ENCODE measurements at regions not wholly inside any gene's neighbourhood (a gene's known extent, or its start where the extent isn't known, plus 50 kb on each side); places are given as distances from the start of the nearest gene placed in this dataset.

DNA sequence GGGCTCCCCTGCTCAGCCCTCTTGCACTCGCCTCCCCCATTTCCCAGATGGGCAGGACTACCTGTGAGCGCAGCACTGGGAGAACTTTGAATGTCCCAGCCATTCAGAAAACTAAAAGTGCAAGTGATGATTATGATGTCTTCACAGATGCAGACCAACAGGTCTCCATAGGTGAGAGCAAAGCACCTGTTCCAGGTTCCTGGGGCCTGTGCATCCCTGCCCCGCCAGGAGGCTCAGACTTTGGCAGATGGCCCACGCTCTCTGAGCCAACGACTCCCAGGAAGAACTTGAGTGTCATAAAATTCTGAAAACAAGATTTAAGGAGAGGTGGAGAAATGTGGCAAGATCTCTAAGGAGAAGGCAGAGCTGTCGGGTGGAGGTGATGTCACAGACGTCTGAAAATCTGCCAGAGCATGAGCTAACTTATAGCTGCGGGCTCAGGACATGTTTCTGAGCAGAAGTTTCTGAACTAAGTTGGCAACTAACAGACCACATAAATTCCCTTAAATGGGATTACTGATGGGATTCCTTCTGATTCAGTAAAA lies 110.8 kb upstream of the IGF1R start:
- H3K27me3 Mint-ChIP-seq = peaks cover 40% of the 10 kb centered on the region

DNA sequence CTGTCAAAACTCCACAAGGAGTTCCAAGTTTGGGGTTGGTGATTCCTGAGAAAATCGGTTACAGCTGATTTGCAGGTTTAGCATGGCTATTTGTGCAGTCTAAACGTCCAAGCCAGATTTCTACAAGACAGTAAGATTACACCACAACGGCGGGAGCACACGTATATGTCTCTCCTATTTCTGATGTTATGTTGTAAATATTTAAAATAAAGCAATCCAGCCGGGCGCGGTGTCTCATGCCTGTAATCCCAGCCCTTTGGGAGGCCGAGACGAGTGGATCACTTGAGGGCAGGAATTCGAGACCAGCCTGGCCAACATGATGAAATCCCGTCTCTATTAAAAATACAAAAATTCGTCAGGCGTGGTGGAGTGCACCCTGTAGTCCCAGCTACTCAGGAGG lies 106.8 kb upstream of the IGF1R start:
- H3K4me3 Mint-ChIP-seq = no peak overlapping the region
- H3K4me1 Mint-ChIP-seq (ENCODE audit: unreplicated experiment) = no peaks in the 10 kb centered on the region
- no peaks in the 10 kb centered on the region for H3K9me3 Mint-ChIP-seq
- TF ChIP-seq, protein P1, sequence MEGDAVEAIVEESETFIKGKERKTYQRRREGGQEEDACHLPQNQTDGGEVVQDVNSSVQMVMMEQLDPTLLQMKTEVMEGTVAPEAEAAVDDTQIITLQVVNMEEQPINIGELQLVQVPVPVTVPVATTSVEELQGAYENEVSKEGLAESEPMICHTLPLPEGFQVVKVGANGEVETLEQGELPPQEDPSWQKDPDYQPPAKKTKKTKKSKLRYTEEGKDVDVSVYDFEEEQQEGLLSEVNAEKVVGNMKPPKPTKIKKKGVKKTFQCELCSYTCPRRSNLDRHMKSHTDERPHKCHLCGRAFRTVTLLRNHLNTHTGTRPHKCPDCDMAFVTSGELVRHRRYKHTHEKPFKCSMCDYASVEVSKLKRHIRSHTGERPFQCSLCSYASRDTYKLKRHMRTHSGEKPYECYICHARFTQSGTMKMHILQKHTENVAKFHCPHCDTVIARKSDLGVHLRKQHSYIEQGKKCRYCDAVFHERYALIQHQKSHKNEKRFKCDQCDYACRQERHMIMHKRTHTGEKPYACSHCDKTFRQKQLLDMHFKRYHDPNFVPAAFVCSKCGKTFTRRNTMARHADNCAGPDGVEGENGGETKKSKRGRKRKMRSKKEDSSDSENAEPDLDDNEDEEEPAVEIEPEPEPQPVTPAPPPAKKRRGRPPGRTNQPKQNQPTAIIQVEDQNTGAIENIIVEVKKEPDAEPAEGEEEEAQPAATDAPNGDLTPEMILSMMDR (conservative IDR thresholded peaks at IDR 0.05) = no peak
- H3K36me3 Mint-ChIP-seq = no peaks in the 10 kb centered on the region
- no peak overlapping the region for H3K27ac Mint-ChIP-seq
- peaks cover 39% of the 10 kb centered on the region for H3K27me3 Mint-ChIP-seq
- no peak for DNase-seq (ENCODE audit: extremely low spot score, unreplicated experiment)

More for the DNA sequence above, 110.8 kb upstream of the IGF1R start:
- H3K9me3 Mint-ChIP-seq = no peaks in the 10 kb centered on the region
- TF ChIP-seq, protein P1 (conservative IDR thresholded peaks at IDR 0.05) = no peak
- H3K27ac Mint-ChIP-seq = no peak overlapping the region
- no peaks in the 10 kb centered on the region for H3K36me3 Mint-ChIP-seq
- H3K4me1 Mint-ChIP-seq (ENCODE audit: unreplicated experiment) = no peaks in the 10 kb centered on the region
- no peak for DNase-seq (ENCODE audit: extremely low spot score, unreplicated experiment)
- H3K4me3 Mint-ChIP-seq = no peak overlapping the region

DNA sequence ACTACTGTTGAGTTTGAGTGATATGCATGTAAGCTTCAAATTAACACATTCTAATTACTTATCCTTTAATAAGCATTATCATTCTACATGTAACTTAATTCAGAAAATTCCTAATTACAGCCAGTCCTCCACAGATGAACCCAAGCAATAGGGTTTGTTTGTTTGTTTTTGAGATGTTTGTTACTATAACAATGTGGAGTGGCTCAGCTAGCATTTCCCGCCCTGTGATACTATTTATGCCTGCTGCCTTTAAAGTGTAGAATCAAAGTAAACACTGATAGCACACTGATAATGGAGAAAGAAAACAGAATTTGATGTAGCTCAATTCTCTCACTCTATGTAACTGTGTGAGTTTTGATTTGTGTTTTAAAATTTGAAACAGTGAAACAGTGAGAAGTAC lies 105.1 kb upstream of the IGF1R start:
- Mint-ChIP-seq H3K4me3 (no peak overlapping the region), H3K4me1 (ENCODE audit: unreplicated experiment) (peaks cover 6% of the 10 kb centered on the region), H3K9me3 (no peaks in the 10 kb centered on the region), H3K27me3 (peaks cover 48% of the 10 kb centered on the region), H3K27ac (no peak overlapping the region), H3K36me3 (no peaks in the 10 kb centered on the region)
- TF ChIP-seq, protein P1 (conservative IDR thresholded peaks at IDR 0.05) = no peak
- no peak for DNase-seq (ENCODE audit: extremely low spot score, unreplicated experiment)

DNA sequence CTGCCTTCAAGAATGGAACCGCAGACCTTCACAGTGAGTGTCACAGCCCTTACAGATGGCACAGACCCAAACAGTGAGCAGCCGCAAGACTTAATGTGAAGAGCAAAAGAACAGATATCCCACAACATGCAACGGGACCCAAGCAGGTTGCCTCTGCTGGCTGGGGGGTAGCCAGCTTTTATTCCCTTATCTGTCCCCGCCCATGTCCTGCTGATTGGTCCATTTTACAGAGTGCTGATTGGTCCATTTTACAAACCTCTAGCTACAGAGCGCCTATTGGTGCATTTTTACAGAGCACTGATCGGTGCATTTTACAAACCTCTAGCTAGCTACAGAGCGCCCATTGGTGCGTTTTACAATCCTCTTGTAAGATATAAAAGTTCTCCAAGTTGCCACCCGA lies 102.0 kb upstream of the IGF1R start:
- H3K4me3 Mint-ChIP-seq = no peak overlapping the region
- TF ChIP-seq, protein P1 (conservative IDR thresholded peaks at IDR 0.05) = no peak
- no peaks in the 10 kb centered on the region for H3K36me3 Mint-ChIP-seq
- no peaks in the 10 kb centered on the region for H3K9me3 Mint-ChIP-seq
- DNase-seq (ENCODE audit: extremely low spot score, unreplicated experiment) = no peak
- H3K27me3 Mint-ChIP-seq = peaks cover 54% of the 10 kb centered on the region
- H3K4me1 Mint-ChIP-seq (ENCODE audit: unreplicated experiment) = peaks cover 12% of the 10 kb centered on the region
- no peak overlapping the region for H3K27ac Mint-ChIP-seq

DNA sequence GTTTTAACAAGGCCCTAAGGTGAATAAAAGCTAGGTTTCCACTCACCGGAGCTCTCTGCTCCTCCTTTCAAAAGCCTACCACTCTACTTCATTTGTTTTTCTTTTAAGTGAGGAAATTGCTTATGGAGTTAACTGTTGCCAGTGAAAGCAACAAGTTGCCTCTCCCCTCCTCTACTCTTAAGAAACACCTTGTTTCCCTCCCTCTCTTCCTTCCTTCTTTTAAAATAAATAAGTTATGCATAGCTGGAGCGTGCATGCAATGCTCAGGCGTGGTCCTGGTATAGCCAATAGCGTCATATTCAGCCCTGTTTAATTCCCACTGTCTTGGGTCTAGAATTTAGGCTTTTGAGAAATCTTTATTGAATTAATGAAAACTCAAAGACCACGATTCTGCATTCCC lies 101.1 kb upstream of the IGF1R start:
- peak overlapping the region; percentile 95 for H3K4me3 Mint-ChIP-seq
- no peaks in the 10 kb centered on the region for H3K9me3 Mint-ChIP-seq
- no peak for DNase-seq (ENCODE audit: extremely low spot score, unreplicated experiment)
- H3K36me3 Mint-ChIP-seq = no peaks in the 10 kb centered on the region
- TF ChIP-seq, protein P1 (conservative IDR thresholded peaks at IDR 0.05) = no peak
- H3K27ac Mint-ChIP-seq = no peak overlapping the region
- peaks cover 52% of the 10 kb centered on the region for H3K27me3 Mint-ChIP-seq
- peaks cover 12% of the 10 kb centered on the region for H3K4me1 Mint-ChIP-seq (ENCODE audit: unreplicated experiment)

DNA sequence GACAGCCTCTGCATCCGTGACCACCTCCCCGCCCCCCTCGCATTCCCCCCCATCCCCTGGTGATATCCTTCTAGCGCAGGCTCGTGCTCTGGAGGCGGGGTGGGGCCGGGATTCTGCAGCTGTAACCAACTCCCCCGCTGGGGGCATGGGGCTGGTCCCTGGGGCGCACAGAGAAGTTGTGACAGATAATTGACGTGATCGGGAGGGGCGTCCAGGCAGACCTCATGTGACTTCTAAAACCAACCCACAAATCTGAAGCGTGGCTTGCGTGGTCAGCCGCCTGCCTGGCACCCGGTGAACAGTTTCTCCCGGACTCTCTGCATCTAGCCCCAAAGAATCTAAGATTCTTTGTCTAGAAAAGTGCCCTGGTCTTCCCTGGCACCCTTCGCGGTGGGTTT lies 100.6 kb upstream of the IGF1R start:
- Mint-ChIP-seq H3K27me3 (peaks cover 52% of the 10 kb centered on the region), H3K9me3 (no peaks in the 10 kb centered on the region), H3K27ac (peak overlapping the region; percentile 86), H3K4me1 (ENCODE audit: unreplicated experiment) (peaks cover 12% of the 10 kb centered on the region), H3K36me3 (no peaks in the 10 kb centered on the region), H3K4me3 (peak overlapping the region; percentile 95)
- no peak for DNase-seq (ENCODE audit: extremely low spot score, unreplicated experiment)
- TF ChIP-seq, protein P1 (conservative IDR thresholded peaks at IDR 0.05) = no peak
